Gastrocnemius medialis (tissue), 4 donors: ENCODE measurements at regions not wholly inside any gene's neighbourhood (a gene's known extent, or its start where the extent isn't known, plus 50 kb on each side); places are given as distances from the start of the nearest gene placed in this dataset.
"Not testable (repeated sequence)": the region's sequence is repeated elsewhere in the genome, so short reads cannot be mapped to it uniquely, and the experiment has no call there.

Experiments
- ATAC-seq, 2 donors: fragments of 150-250 bp; one replicate each; pipeline ENCODE4 v1.9.1; 2016
- DNase-seq, 2 donors: peaks; one replicate each; pipeline ENCODE4 v3.0.0-alpha.2; 2019
- H3K27ac ChIP-seq, 4 donors: fragments of 200-600 bp; sonication (generic); 1 replicate in 1 of 4; 2 replicates in 3 of 4; pipeline ENCODE4 v1.5.1; 2016 to 2018; ENCODE audit warnings: mild to moderate bottlenecking in 2 of 4, moderate library complexity in 1 of 4
- H3K27me3 ChIP-seq, 3 donors: fragments of 200-600 bp; sonication (generic) in 2 of 3; 1 replicate in 1 of 3; 2 replicates in 2 of 3; pipeline versions ENCODE4 v1.5.1 to v1.6.0; 2016 to 2019; ENCODE audit warnings: mild to moderate bottlenecking in 1 of 3, moderate library complexity in 1 of 3
- H3K36me3 ChIP-seq, 2 donors: fragments of 200-600 bp; sonication (generic) in 1 of 2; one replicate each; pipeline ENCODE4 v1.5.1; 2017 to 2018
- H3K4me1 ChIP-seq, 2 donors: fragments of 200-600 bp; sonication (generic) in 1 of 2; one replicate each; pipeline ENCODE4 v1.5.1; 2016 to 2017; ENCODE audit warnings: mild to moderate bottlenecking in 2 of 2
- H3K4me3 ChIP-seq, 4 donors: fragments of 200-600 bp; sonication (generic) in 3 of 4; 1 replicate in 1 of 4; 2 replicates in 3 of 4; pipeline ENCODE4 v1.5.1; 2016 to 2019; ENCODE audit warnings: mild to moderate bottlenecking in 2 of 4
- H3K9me3 ChIP-seq, 3 donors: fragments of 200-600 bp; sonication (generic) in 2 of 3; 1 replicate in 1 of 3; 2 replicates in 2 of 3; pipeline ENCODE4 v1.5.1; 2016 to 2019
- CTCF ChIP-seq, 5 experiments: fragments of 450-650 bp in 3 of 5; fragments of 200-600 bp in 2 of 5; sonication (generic) in 2 of 5; IDR thresholded peaks in 4 of 5; conservative IDR thresholded peaks in 1 of 5; 1 replicate in 4 of 5; 2 replicates in 1 of 5; pipeline ENCODE4 v1.5.1; 2016 to 2019; ENCODE audit warnings: antibody characterized with exemption in 5 of 5, mild to moderate bottlenecking in 3 of 5, moderate library complexity in 3 of 5
- POLR2A ChIP-seq, 2 donors: fragments of 450-650 bp; IDR thresholded peaks; one replicate each; pipeline ENCODE4 v1.6.1; 2017; ENCODE audit warnings: antibody characterized with exemption in 2 of 2, mild to moderate bottlenecking in 2 of 2, moderate library complexity in 2 of 2
- in situ Hi-C, 4 donors: fragments of 200-750 bp; cut with MboI; loops; one replicate each; pipeline versions ENCODE4 v1.15.0 to v1.8.0; 2017; ENCODE audit warnings: low sequenced_read_pairs in 4 of 4
- intact Hi-C: fragments of 100-400 bp; cut with DNase I; formaldehyde crosslinking; loops from one replicate; pipeline ENCODE4 v1.15.1; 2023; ENCODE audit warnings: low total_unique reads

GRCh38 chr6:97470322-97470721 is 187.3 kb upstream of the MMS22L start:
- ATAC-seq (no peak), DNase-seq (no peak)
- Histone ChIP-seq H3K27ac (no peak overlapping the region), H3K9me3 (no peaks in the 10 kb centered on the region), H3K36me3 (no peaks in the 10 kb centered on the region), H3K4me3 (no peak overlapping the region), H3K4me1 (no peaks in the 10 kb centered on the region), H3K27me3 (no peaks in the 10 kb centered on the region)
- TF ChIP-seq POLR2A (IDR thresholded peaks at IDR 0.05) (no peak), CTCF (IDR thresholded peaks at IDR 0.05 in 4 of 5, conservative IDR thresholded peaks at IDR 0.05 in 1 of 5) (no peak)
- intact Hi-C loops (no loop called here), in situ Hi-C loops (no loop called here)

- no peaks in the 10 kb centered on the region for H3K36me3 ChIP-seq
- intact Hi-C loops (no loop called here), in situ Hi-C loops (no loop called here)
- DNase-seq (no peak), ATAC-seq (no peak)
- H3K9me3 ChIP-seq = peaks cover 0 to 4% (median 0%) of the 10 kb centered on the region in 3 donors
- no peak for TF ChIP-seq POLR2A (IDR thresholded peaks at IDR 0.05)
- TF ChIP-seq CTCF (IDR thresholded peaks at IDR 0.05 in 4 of 5, conservative IDR thresholded peaks at IDR 0.05 in 1 of 5) = no peak
- H3K27ac ChIP-seq = no peak overlapping the region
- H3K4me1 ChIP-seq = no peaks in the 10 kb centered on the region
- H3K27me3 ChIP-seq = no peaks in the 10 kb centered on the region
- H3K4me3 ChIP-seq = no peak overlapping the region
Observed at GRCh38 chr6:97473979-97474378, 191.0 kb upstream of the MMS22L start.

GRCh38 chr6:97497713-97498331 is 214.8 kb upstream of the MMS22L start:
- no peaks in the 10 kb centered on the region for H3K36me3 ChIP-seq
- TF ChIP-seq POLR2A (IDR thresholded peaks at IDR 0.05) (no peak), CTCF (IDR thresholded peaks at IDR 0.05 in 4 of 5, conservative IDR thresholded peaks at IDR 0.05 in 1 of 5) (peak; percentile 33 to 78 (median 67))
- H3K4me3 ChIP-seq = no peak overlapping the region
- DNase-seq (peak; percentile 8 to 50), ATAC-seq (peak; percentile 79 to 93)
- peaks cover 0 to 2% (median 0%) of the 10 kb centered on the region in 3 donors for H3K27me3 ChIP-seq
- peaks cover 0 to 4% of the 10 kb centered on the region in 2 donors for H3K4me1 ChIP-seq
- in situ Hi-C loops (loop anchor here in 1 of 4 donors (25.0 kb wide), 2 partner anchors 1339 to 1614 kb away; partner anchors contain the start of gene POU3F2), intact Hi-C loops (loop anchor here (10.0 kb wide), 1 partner anchor 547 kb away; no protein-coding TSS in a partner anchor)
- no peaks in the 10 kb centered on the region for H3K9me3 ChIP-seq
- H3K27ac ChIP-seq = no peak overlapping the region

GRCh38 chr6:97501853-97502252 is 218.8 kb upstream of the MMS22L start:
- Histone ChIP-seq H3K27me3 (peaks cover 0 to 2% (median 0%) of the 10 kb centered on the region in 3 donors), H3K27ac (no peak overlapping the region), H3K36me3 (no peaks in the 10 kb centered on the region), H3K9me3 (no peaks in the 10 kb centered on the region), H3K4me3 (no peak overlapping the region), H3K4me1 (peaks cover 0 to 4% of the 10 kb centered on the region in 2 donors)
- intact Hi-C loops (no loop called here), in situ Hi-C loops (no loop called here)
- TF ChIP-seq CTCF (IDR thresholded peaks at IDR 0.05 in 4 of 5, conservative IDR thresholded peaks at IDR 0.05 in 1 of 5) = no peak
- no peak for TF ChIP-seq POLR2A (IDR thresholded peaks at IDR 0.05)
- DNase-seq = no peak
- ATAC-seq = no peak

GRCh38 chr6:97508646-97509045 is 225.6 kb upstream of the MMS22L start:
- H3K27ac ChIP-seq = no peak overlapping the region
- DNase-seq (no peak), ATAC-seq (no peak)
- intact Hi-C loops = no loop called here
- H3K27me3 ChIP-seq = no peaks in the 10 kb centered on the region
- H3K4me1 ChIP-seq = no peaks in the 10 kb centered on the region
- H3K4me3 ChIP-seq = no peak overlapping the region
- in situ Hi-C loops = no loop called here
- no peak for TF ChIP-seq CTCF (IDR thresholded peaks at IDR 0.05 in 4 of 5, conservative IDR thresholded peaks at IDR 0.05 in 1 of 5)
- no peak for TF ChIP-seq POLR2A (IDR thresholded peaks at IDR 0.05)
- H3K9me3 ChIP-seq = no peaks in the 10 kb centered on the region
- H3K36me3 ChIP-seq = no peaks in the 10 kb centered on the region

GRCh38 chr6:97513260-97513659 is 230.2 kb upstream of the MMS22L start:
- H3K4me1 ChIP-seq, H3K36me3 ChIP-seq, H3K4me3 ChIP-seq, intact Hi-C loops, H3K27ac ChIP-seq, in situ Hi-C loops, DNase-seq, H3K9me3 ChIP-seq, ATAC-seq, H3K27me3 ChIP-seq: not testable (repeated sequence)
